Activated T-helper 1 cell treated with anti-CD3 and anti-CD28 coated beads, Interleukin-12 subunit alpha, Interleukin-12 subunit beta, Interleukin-2, Interleukin-4 antibody, amounts not matched to agents 30 ng/mL and 10 ng/mL and 1 ng/mL, durations not matched to agents 14 hours and 24 hours and 36 hours (primary cell): ENCODE measurements at regions not wholly inside any gene's neighbourhood (a gene's known extent, or its start where the extent isn't known, plus 50 kb on each side); places are given as distances from the start of the nearest gene placed in this dataset.
"Not testable (repeated sequence)": the region's sequence is repeated elsewhere in the genome, so short reads cannot be mapped to it uniquely, and the experiment has no call there.

Experiments used
- DNase-seq: peaks from one replicate; pipeline ENCODE4 v3.0.0; 2021; ENCODE audit warnings: low spot score
- H3K27ac Mint-ChIP-seq: one replicate; pipeline ENCODE4 v1.8.0; 2021; ENCODE audit warnings: mild to moderate bottlenecking, mixed read lengths
- H3K27me3 Mint-ChIP-seq: one replicate; pipeline ENCODE4 v1.8.0; 2022; ENCODE audit warnings: mild to moderate bottlenecking, moderate library complexity, mixed read lengths; ENCODE audit not compliant: insufficient read depth
- H3K36me3 Mint-ChIP-seq: one replicate; pipeline ENCODE4 v1.8.0; 2021; ENCODE audit warnings: low read depth, mixed read lengths
- H3K4me1 Mint-ChIP-seq: one replicate; pipeline ENCODE4 v1.8.0; 2021; ENCODE audit warnings: low read depth, mixed read lengths
- H3K4me3 Mint-ChIP-seq: one replicate; pipeline ENCODE4 v1.8.0; 2021; ENCODE audit warnings: mild to moderate bottlenecking, moderate library complexity, mixed read lengths
- H3K9me3 Mint-ChIP-seq: one replicate; pipeline ENCODE4 v1.8.0; 2021; ENCODE audit warnings: mixed read lengths
- intact Hi-C: fragments of 100-400 bp; cut with micrococcal nuclease; formaldehyde crosslinking; loops from one replicate; pipeline ENCODE4 v1.15.1; 2024

GRCh38 chr10:65416094-65416493, 1509.7 kb upstream of the LRRTM3 start:
- intact Hi-C loops = no loop called here
- no peak overlapping the region for H3K4me3 Mint-ChIP-seq
- DNase-seq = no peak
- peaks cover 5% of the 10 kb centered on the region for H3K9me3 Mint-ChIP-seq
- no peaks in the 10 kb centered on the region for H3K4me1 Mint-ChIP-seq
- no peaks in the 10 kb centered on the region for H3K36me3 Mint-ChIP-seq
- no peak overlapping the region for H3K27ac Mint-ChIP-seq
- no peaks in the 10 kb centered on the region for H3K27me3 Mint-ChIP-seq

DNA sequence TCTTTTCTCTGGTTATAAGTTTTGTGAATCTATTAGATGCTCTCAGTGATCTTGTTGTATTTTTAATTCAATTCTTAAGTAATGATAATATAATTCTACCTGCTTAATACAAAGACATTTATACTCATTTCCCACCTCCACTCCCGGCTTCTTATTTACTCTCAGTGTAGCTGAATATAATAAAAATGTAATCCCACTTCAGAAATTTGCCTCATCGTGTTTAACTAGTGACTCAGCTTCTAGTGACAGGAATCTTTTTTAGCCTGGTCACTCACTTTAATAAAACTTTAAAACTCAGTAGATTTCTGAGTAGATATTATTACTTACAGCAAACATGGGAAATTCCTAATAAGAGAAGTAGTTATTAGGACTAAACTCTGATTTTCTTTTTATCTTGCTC, 1506.2 kb upstream of the LRRTM3 start:
- Mint-ChIP-seq H3K27ac (no peak overlapping the region), H3K4me1 (no peaks in the 10 kb centered on the region), H3K9me3 (peaks cover 7% of the 10 kb centered on the region), H3K36me3 (no peaks in the 10 kb centered on the region), H3K4me3 (no peak overlapping the region), H3K27me3 (no peaks in the 10 kb centered on the region)
- intact Hi-C loops = no loop called here
- DNase-seq = no peak

- Mint-ChIP-seq H3K9me3 (peaks cover 7% of the 10 kb centered on the region), H3K4me1 (no peaks in the 10 kb centered on the region), H3K27ac (no peak overlapping the region), H3K27me3 (no peaks in the 10 kb centered on the region), H3K4me3 (no peak overlapping the region), H3K36me3 (no peaks in the 10 kb centered on the region)
- no peak for DNase-seq
- intact Hi-C loops = no loop called here
These were observed 1502.8 kb upstream of the LRRTM3 start for GRCh38 chr10:65423043-65423442.

- H3K27me3 Mint-ChIP-seq, H3K4me3 Mint-ChIP-seq, intact Hi-C loops, H3K9me3 Mint-ChIP-seq, H3K27ac Mint-ChIP-seq, DNase-seq, H3K4me1 Mint-ChIP-seq, H3K36me3 Mint-ChIP-seq: not testable (repeated sequence)
These were observed 1496.5 kb upstream of the LRRTM3 start for GRCh38 chr10:65429381-65429780.

GRCh38 chr10:65430979-65431378, 1494.9 kb upstream of the LRRTM3 start:
- Mint-ChIP-seq H3K4me1 (no peaks in the 10 kb centered on the region), H3K27ac (no peak overlapping the region), H3K36me3 (no peaks in the 10 kb centered on the region), H3K9me3 (peaks cover 4% of the 10 kb centered on the region), H3K27me3 (no peaks in the 10 kb centered on the region), H3K4me3 (no peak overlapping the region)
- intact Hi-C loops = no loop called here
- no peak for DNase-seq

GRCh38 chr10:65470986-65471385, 1454.8 kb upstream of the LRRTM3 start:
- H3K9me3 Mint-ChIP-seq = peaks cover 4% of the 10 kb centered on the region
- no peaks in the 10 kb centered on the region for H3K36me3 Mint-ChIP-seq
- DNase-seq = no peak
- intact Hi-C loops = no loop called here
- H3K4me3 Mint-ChIP-seq = no peak overlapping the region
- no peak overlapping the region for H3K27ac Mint-ChIP-seq
- H3K27me3 Mint-ChIP-seq = no peaks in the 10 kb centered on the region
- H3K4me1 Mint-ChIP-seq = no peaks in the 10 kb centered on the region

DNA sequence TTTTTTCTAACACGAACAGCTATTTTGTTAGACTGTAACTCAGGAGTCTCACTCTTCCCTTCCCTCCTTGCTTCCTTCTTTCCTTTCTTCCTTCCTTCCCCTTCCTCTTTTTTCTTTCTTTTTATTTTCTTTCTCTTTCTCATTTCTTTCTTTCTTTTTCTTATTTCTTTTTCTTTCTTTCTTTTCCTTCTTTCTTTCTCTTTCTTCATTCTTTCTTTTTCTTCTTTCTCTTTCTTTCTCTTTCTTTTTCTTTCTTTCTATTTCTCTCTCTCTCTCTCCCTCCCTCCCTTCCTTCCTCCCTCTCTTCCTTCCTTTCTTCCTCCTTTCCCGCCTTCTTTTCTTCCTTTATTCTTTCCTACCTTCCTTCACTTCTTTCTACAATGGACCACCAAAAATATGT, 1443.0 kb upstream of the LRRTM3 start:
- Mint-ChIP-seq H3K36me3 (no peaks in the 10 kb centered on the region), H3K4me1 (no peaks in the 10 kb centered on the region), H3K27me3 (no peaks in the 10 kb centered on the region), H3K27ac (no peak overlapping the region), H3K9me3 (peaks cover 3% of the 10 kb centered on the region), H3K4me3 (no peak overlapping the region)
- intact Hi-C loops = no loop called here
- DNase-seq = no peak

DNA sequence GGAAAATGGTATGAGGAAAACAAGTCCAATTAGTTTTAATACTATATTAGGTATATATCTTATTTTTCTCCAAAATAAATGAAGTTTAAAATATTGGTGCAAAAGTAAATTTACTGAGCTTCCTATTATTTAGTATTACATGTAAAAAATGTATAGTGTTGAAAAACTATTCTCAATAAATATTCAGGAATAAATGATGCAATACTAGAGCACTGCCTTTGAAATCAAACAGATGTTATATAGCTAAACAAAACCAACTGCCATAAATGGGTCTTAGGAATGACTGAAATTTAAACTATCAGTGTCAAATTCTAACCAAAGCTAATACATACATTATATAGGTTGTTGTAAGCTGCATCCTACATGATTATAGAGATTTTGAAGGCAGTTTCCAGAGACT, 1434.0 kb upstream of the LRRTM3 start:
- H3K4me3 Mint-ChIP-seq = no peak overlapping the region
- no peaks in the 10 kb centered on the region for H3K4me1 Mint-ChIP-seq
- no peaks in the 10 kb centered on the region for H3K36me3 Mint-ChIP-seq
- intact Hi-C loops = no loop called here
- no peak overlapping the region for H3K27ac Mint-ChIP-seq
- no peaks in the 10 kb centered on the region for H3K9me3 Mint-ChIP-seq
- no peaks in the 10 kb centered on the region for H3K27me3 Mint-ChIP-seq
- DNase-seq = no peak

GRCh38 chr10:65496541-65496940, 1429.3 kb upstream of the LRRTM3 start:
- Mint-ChIP-seq H3K9me3 (no peaks in the 10 kb centered on the region), H3K4me1 (peaks cover 9% of the 10 kb centered on the region), H3K27me3 (no peaks in the 10 kb centered on the region), H3K4me3 (no peak overlapping the region), H3K36me3 (no peaks in the 10 kb centered on the region), H3K27ac (no peak overlapping the region)
- intact Hi-C loops = no loop called here
- no peak for DNase-seq

- no peak for DNase-seq
- no peaks in the 10 kb centered on the region for H3K27me3 Mint-ChIP-seq
These were observed 1428.0 kb upstream of the LRRTM3 start for GRCh38 chr10:65497837-65498236.

GRCh38 chr10:65500716-65501115, 1425.1 kb upstream of the LRRTM3 start:
- intact Hi-C loops = no loop called here
- no peaks in the 10 kb centered on the region for H3K27me3 Mint-ChIP-seq
- no peak for DNase-seq
- H3K9me3 Mint-ChIP-seq = peaks cover 2% of the 10 kb centered on the region
- peak overlapping the region; percentile 70 for H3K27ac Mint-ChIP-seq
- peaks cover 9% of the 10 kb centered on the region for H3K4me1 Mint-ChIP-seq
- H3K36me3 Mint-ChIP-seq = no peaks in the 10 kb centered on the region
- no peak overlapping the region for H3K4me3 Mint-ChIP-seq

More at GRCh38 chr10:65497837-65498236, 1428.0 kb upstream of the LRRTM3 start:
- Mint-ChIP-seq H3K9me3 (no peaks in the 10 kb centered on the region), H3K4me1 (peaks cover 9% of the 10 kb centered on the region), H3K36me3 (no peaks in the 10 kb centered on the region), H3K4me3 (no peak overlapping the region), H3K27ac (no peak overlapping the region)
- intact Hi-C loops = no loop called here

DNA sequence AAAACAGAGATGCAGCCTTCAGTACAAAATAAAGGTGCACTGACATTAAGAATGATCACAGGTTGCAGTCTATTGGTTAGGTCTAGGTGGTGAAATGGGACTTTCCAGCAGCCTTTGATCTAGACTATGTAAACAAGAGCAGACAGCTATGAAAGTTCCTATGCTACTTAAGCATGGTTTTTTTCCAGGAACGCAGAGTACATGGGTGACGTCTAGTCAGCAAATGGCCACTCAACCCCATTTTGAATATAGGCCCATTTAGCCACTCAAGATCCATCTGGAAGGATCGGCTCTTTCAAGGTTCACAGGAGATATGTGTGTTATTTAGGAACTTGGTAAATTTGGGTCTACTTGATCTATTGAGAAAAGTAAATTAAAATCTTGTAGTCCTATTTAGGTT, 1424.6 kb upstream of the LRRTM3 start:
- Mint-ChIP-seq H3K36me3 (no peaks in the 10 kb centered on the region), H3K4me3 (no peak overlapping the region), H3K4me1 (peaks cover 9% of the 10 kb centered on the region), H3K27me3 (no peaks in the 10 kb centered on the region), H3K9me3 (peaks cover 3% of the 10 kb centered on the region), H3K27ac (peak overlapping the region; percentile 70)
- intact Hi-C loops = no loop called here
- DNase-seq = peak; percentile 13

DNA sequence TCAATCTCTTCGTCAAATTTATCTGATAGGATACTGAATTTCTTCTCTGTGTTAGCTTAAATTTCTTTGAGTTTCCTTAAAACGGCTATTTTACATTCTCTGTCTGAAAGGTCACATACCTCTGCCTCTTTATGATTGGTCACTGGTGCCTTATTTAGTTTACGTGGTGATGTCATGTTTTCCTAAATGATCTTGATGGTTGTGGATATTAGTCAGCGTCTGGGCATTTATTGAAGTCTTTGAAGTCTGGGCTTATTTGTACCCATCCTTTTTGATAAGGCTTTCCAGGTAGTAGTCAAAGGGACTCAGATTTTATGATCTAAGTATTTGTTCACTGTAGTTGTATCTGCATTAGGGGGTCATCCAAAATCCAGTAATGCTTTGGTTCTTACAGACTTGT, 1407.5 kb upstream of the LRRTM3 start:
- intact Hi-C loops = no loop called here
- Mint-ChIP-seq H3K27me3 (no peaks in the 10 kb centered on the region), H3K4me1 (no peaks in the 10 kb centered on the region), H3K36me3 (no peaks in the 10 kb centered on the region), H3K27ac (no peak overlapping the region), H3K9me3 (peaks cover 4% of the 10 kb centered on the region), H3K4me3 (no peak overlapping the region)
- DNase-seq = no peak

DNA sequence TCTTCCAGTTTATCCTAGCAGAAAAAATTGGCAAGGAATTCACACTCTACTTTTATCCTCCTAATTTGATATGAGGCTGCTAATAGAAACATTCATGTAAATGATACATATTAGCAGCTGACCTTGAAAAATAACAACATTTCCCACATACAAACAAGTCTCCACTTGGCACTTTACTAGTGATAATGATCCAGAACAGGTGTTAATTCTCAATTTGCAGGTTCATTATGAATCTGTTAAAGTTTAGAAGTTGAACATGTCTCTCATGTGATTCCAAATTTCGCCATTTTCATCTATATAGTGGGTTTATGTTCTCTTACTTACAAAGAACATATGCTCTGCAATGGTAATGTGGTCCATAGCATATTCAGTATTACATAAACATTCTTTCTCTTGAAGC, 1396.8 kb upstream of the LRRTM3 start:
- intact Hi-C loops = no loop called here
- H3K27me3 Mint-ChIP-seq = no peaks in the 10 kb centered on the region
- H3K9me3 Mint-ChIP-seq = peaks cover 11% of the 10 kb centered on the region
- no peak overlapping the region for H3K27ac Mint-ChIP-seq
- H3K4me3 Mint-ChIP-seq = no peak overlapping the region
- no peaks in the 10 kb centered on the region for H3K4me1 Mint-ChIP-seq
- DNase-seq = no peak
- no peaks in the 10 kb centered on the region for H3K36me3 Mint-ChIP-seq
